ENCODE measurements at regions not wholly inside any gene's neighbourhood (a gene's known extent, or its start where the extent isn't known, plus 50 kb on each side); places are given as distances from the start of the nearest gene placed in this dataset.
"Not testable (repeated sequence)": the region's sequence is repeated elsewhere in the genome, so short reads cannot be mapped to it uniquely, and the experiment has no call there.

GRCh38 chr5:28961816-28962215, 1923.4 kb upstream of the CDH9 start:
- no peak overlapping the region for H3K4me3 ChIP-seq (ENCODE audit: low read depth, low read length)
- no peak for TF ChIP-seq CTCF (IDR thresholded peaks at IDR 0.05; ENCODE audit: low read depth, low read length)

- TF ChIP-seq CTCF (IDR thresholded peaks at IDR 0.05; ENCODE audit: low read depth, low read length), result no peak
- no peak overlapping the region for H3K4me3 ChIP-seq (ENCODE audit: low read depth, low read length)
Observed at GRCh38 chr5:28958581-28958980, 1920.2 kb upstream of the CDH9 start.

- H3K4me3 ChIP-seq (ENCODE audit: low read depth, low read length), result no peak overlapping the region
- TF ChIP-seq CTCF (IDR thresholded peaks at IDR 0.05; ENCODE audit: low read depth, low read length), result no peak
Observed at GRCh38 chr5:28957450-28957849, 1919.1 kb upstream of the CDH9 start.

GRCh38 chr5:28954074-28954473, 1915.7 kb upstream of the CDH9 start:
- no peak overlapping the region for H3K4me3 ChIP-seq (ENCODE audit: low read depth, low read length)
- no peak for TF ChIP-seq CTCF (IDR thresholded peaks at IDR 0.05; ENCODE audit: low read depth, low read length)

GRCh38 chr5:28947865-28948264, 1909.5 kb upstream of the CDH9 start:
- TF ChIP-seq CTCF (IDR thresholded peaks at IDR 0.05; ENCODE audit: low read depth, low read length), result no peak
- H3K4me3 ChIP-seq (ENCODE audit: low read depth, low read length), result no peak overlapping the region

GRCh38 chr5:28945859-28946258, 1907.5 kb upstream of the CDH9 start:
- H3K4me3 ChIP-seq (ENCODE audit: low read depth, low read length), result no peak overlapping the region
- TF ChIP-seq CTCF (IDR thresholded peaks at IDR 0.05; ENCODE audit: low read depth, low read length), result no peak

- H3K4me3 ChIP-seq (ENCODE audit: low read depth, low read length), result not testable (repeated sequence)
Observed at GRCh38 chr5:28929366-28929765, 1891.0 kb upstream of the CDH9 start.

- not testable (repeated sequence) for H3K4me3 ChIP-seq (ENCODE audit: low read depth, low read length)
Observed at GRCh38 chr5:28928327-28928790, 1890.0 kb upstream of the CDH9 start.

Data from WI38 (cell line).